Endothelial cell of umbilical vein (primary cell): ENCODE measurements at regions not wholly inside any gene's neighbourhood (a gene's known extent, or its start where the extent isn't known, plus 50 kb on each side); places are given as distances from the start of the nearest gene placed in this dataset.

Experiments used
- BruUV-seq: library from RNA; stranded (reverse); fragments of 400-500 nt; replicated peaks from 2 replicates; lab custom pipeline; 2021; lab: Mats Ljungman, UMichigan
- CTCF ChIA-PET: fragments of 300-600, 350-600 bp; sonication (Branson Sonifier 250); formaldehyde crosslinking; loops from one replicate; lab custom pipeline; 2021; ENCODE audit warnings: antibody characterized with exemption, inconsistent platforms; lab: Charles Lee
- POLR2A ChIA-PET: fragments of 300-600, 350-600 bp; sonication (Branson Sonifier 250); formaldehyde crosslinking; loops from one replicate; lab custom pipeline; 2021; ENCODE audit warnings: antibody characterized with exemption, inconsistent platforms; lab: Charles Lee
- DNase-seq: peaks from one replicate; pipeline ENCODE4 v3.0.0-alpha.2; 2011; ENCODE audit warnings: low read depth, low spot score
- FAIRE-seq: peaks from 2 replicates; lab custom pipeline; 2011; peaks lifted over from hg19 to GRCh38; lab: Jason Lieb, UNC
- H2AFZ ChIP-seq: 2 replicates; pipeline ENCODE4 v1.6.0; 2012; ENCODE audit warnings: low read depth, low read length, control low read depth, inconsistent platforms
- H3K27ac ChIP-seq: 2 replicates; pipeline ENCODE4 v1.5.1; 2011; ENCODE audit warnings: low read depth, mild to moderate bottlenecking, control low read depth, low read length, moderate library complexity; ENCODE audit not compliant: insufficient read depth
- H3K27me3 ChIP-seq, 2 experiments: 2 replicates each; pipeline versions ENCODE4 v1.6.0 to v1.6.1; 2011; ENCODE audit warnings: low read length in 2 of 2, mixed read lengths in 1 of 2; ENCODE audit not compliant: control insufficient read depth in 2 of 2, insufficient read depth in 2 of 2
- H3K36me3 ChIP-seq, 2 experiments: 2 replicates in 1 of 2; 3 replicates in 1 of 2; pipeline ENCODE4 v1.5.1; 2011; ENCODE audit warnings: low read length in 2 of 2, mild to moderate bottlenecking in 1 of 2, moderate library complexity in 1 of 2; ENCODE audit not compliant: control insufficient read depth in 2 of 2, insufficient read depth in 2 of 2; ENCODE audit errors: extremely low read depth in 1 of 2
- H3K4me1 ChIP-seq: 3 replicates; pipeline ENCODE4 v1.5.1; 2011; ENCODE audit warnings: mild to moderate bottlenecking, low read length; ENCODE audit not compliant: control insufficient read depth, insufficient read depth; ENCODE audit errors: extremely low read depth
- H3K4me2 ChIP-seq: 2 replicates; pipeline ENCODE4 v1.6.1; 2011; ENCODE audit warnings: low read length, control low read depth, mixed read lengths; ENCODE audit not compliant: insufficient read depth
- H3K4me3 ChIP-seq, 3 experiments: fragments of 200-600 bp in 1 of 3; sonication (generic), shearing (Covaris generic) in 1 of 3; replicated peaks in 1 of 3; 2 replicates each; pipeline ENCODE4 v1.5.1; 2011 to 2016; ENCODE audit warnings: control low read depth in 3 of 3, low read length in 3 of 3, mild to moderate bottlenecking in 2 of 3, inconsistent platforms in 1 of 3, low read depth in 1 of 3, moderate library complexity in 1 of 3; ENCODE audit not compliant: insufficient read depth in 1 of 3
- H3K79me2 ChIP-seq: 2 replicates; pipeline ENCODE4 v1.6.0; 2012; ENCODE audit warnings: low read length, inconsistent platforms; ENCODE audit not compliant: control insufficient read depth, insufficient read depth
- H3K9ac ChIP-seq: replicated peaks from 2 replicates; pipeline ENCODE3; 2011; ENCODE audit warnings: low read length, control low read depth; ENCODE audit not compliant: insufficient read depth; ENCODE audit errors: extremely low read depth
- H3K9me1 ChIP-seq: replicated peaks from 3 replicates; pipeline ENCODE4 v1.6.0; 2011; ENCODE audit warnings: mild to moderate bottlenecking, low read length; ENCODE audit not compliant: control insufficient read depth, insufficient read depth; ENCODE audit errors: extremely low read depth
- H3K9me3 ChIP-seq: replicated peaks from 2 replicates; pipeline ENCODE4 v1.5.1; 2012; ENCODE audit warnings: low read length, inconsistent platforms; ENCODE audit not compliant: control insufficient read depth, insufficient read depth
- H4K20me1 ChIP-seq: replicated peaks from 2 replicates; pipeline ENCODE3; 2011; ENCODE audit warnings: mild to moderate bottlenecking, low read length; ENCODE audit not compliant: control insufficient read depth, insufficient read depth; ENCODE audit errors: extremely low read depth
- EZH2 ChIP-seq: IDR thresholded peaks from 2 replicates; pipeline ENCODE4 v1.6.1; 2012; ENCODE audit warnings: borderline replicate concordance, low read depth, mild to moderate bottlenecking, moderate library complexity, low read length, inconsistent platforms; ENCODE audit not compliant: severe bottlenecking
- FOS ChIP-seq: IDR thresholded peaks from 2 replicates; pipeline ENCODE4 v1.6.1; 2011; ENCODE audit warnings: mild to moderate bottlenecking, low read length, moderate library complexity, borderline replicate concordance; ENCODE audit not compliant: insufficient read depth
- GATA2 ChIP-seq: IDR thresholded peaks from 2 replicates; pipeline ENCODE4 v1.7.0; 2011; ENCODE audit warnings: low read depth, mild to moderate bottlenecking, moderate library complexity, mixed read lengths, low read length; ENCODE audit not compliant: insufficient read length, insufficient read depth
- JUN ChIP-seq: IDR thresholded peaks from 2 replicates; pipeline ENCODE4 v1.6.1; 2011; ENCODE audit warnings: borderline replicate concordance, low read depth; ENCODE audit not compliant: insufficient read length, insufficient read depth
- MYC ChIP-seq: IDR thresholded peaks from one replicate; pipeline ENCODE4 v1.6.1; 2011; ENCODE audit warnings: mild to moderate bottlenecking, low read depth, low read length
- POLR2A ChIP-seq: IDR thresholded peaks from 2 replicates; pipeline ENCODE4 v1.6.1; 2012; ENCODE audit warnings: low read depth, mild to moderate bottlenecking, control low read depth, low read length
- POLR2AphosphoS5 ChIP-seq: IDR thresholded peaks from 2 replicates; pipeline ENCODE4 v1.6.1; 2012; ENCODE audit warnings: low read depth, mild to moderate bottlenecking, control low read depth, low read length, moderate library complexity; ENCODE audit not compliant: insufficient read depth
- dilution Hi-C: fragments of 300-500 bp; cut with MboI; formaldehyde crosslinking; loops from one replicate; pipeline ENCODE4 v1.15.0; 2019; ENCODE audit warnings: low sequenced_read_pairs; ENCODE audit not compliant: extremely low pct_ligation_motif_present
- intact Hi-C: fragments of 100-400 bp; cut with micrococcal nuclease; formaldehyde crosslinking; loops from one replicate; pipeline ENCODE4 v1.10.0; 2022
- TF ChIP-seq, protein P1 (sequence below): IDR thresholded peaks from 2 replicates; pipeline ENCODE4 v1.6.1; 2011; ENCODE audit not compliant: insufficient read depth, insufficient read length
- TF ChIP-seq, protein P2 (sequence below), 2 donors: IDR thresholded peaks; 1 replicate in 1 of 2; 2 replicates in 1 of 2; pipeline ENCODE4 v1.5.1; 2011; ENCODE audit warnings: low read length in 2 of 2, mild to moderate bottlenecking in 2 of 2, moderate library complexity in 2 of 2, control low read depth in 1 of 2, inconsistent platforms in 1 of 2, low read depth in 1 of 2; ENCODE audit not compliant: insufficient read depth in 1 of 2; ENCODE audit errors: extremely low read depth in 1 of 2

DNA sequence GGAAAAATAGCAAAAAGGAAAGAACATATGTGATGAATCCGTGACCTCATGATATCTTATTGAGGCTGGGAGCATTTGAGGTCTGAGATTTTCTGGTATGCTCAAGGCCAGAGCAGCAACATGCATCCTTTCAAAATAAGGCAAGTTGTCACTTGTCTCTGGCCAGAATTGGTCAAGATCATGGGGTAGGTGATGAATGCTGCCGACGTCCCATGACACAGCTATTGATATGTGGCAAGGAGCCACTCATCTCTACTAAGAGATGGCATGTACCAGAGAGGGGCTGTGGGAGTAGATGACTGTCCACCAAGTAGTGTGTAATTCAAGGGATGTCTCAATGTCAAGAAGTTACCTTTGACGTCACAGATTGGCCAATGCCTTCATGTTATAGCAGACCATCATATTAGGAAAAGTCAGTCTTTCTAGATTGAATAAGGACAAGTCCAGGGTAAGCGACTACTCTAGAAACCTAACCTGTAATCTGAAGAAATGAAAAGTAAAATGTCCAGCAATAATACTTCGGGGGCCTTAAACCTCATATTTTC, 527.4 kb downstream of the BMP2 start:
- H3K79me2 ChIP-seq, result no peaks in the 10 kb centered on the region
- no peaks in the 10 kb centered on the region for H3K27me3 ChIP-seq
- intact Hi-C loops (no loop called here), dilution Hi-C loops (no loop called here)
- H4K20me1 ChIP-seq, result no peaks in the 10 kb centered on the region
- no peak for TF ChIP-seq FOS
- TF ChIP-seq, protein P1, sequence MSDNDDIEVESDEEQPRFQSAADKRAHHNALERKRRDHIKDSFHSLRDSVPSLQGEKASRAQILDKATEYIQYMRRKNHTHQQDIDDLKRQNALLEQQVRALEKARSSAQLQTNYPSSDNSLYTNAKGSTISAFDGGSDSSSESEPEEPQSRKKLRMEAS, result no peak
- no peak for TF ChIP-seq GATA2
- no peak for TF ChIP-seq POLR2AphosphoS5
- no peak for TF ChIP-seq EZH2
- TF ChIP-seq, protein P2, sequence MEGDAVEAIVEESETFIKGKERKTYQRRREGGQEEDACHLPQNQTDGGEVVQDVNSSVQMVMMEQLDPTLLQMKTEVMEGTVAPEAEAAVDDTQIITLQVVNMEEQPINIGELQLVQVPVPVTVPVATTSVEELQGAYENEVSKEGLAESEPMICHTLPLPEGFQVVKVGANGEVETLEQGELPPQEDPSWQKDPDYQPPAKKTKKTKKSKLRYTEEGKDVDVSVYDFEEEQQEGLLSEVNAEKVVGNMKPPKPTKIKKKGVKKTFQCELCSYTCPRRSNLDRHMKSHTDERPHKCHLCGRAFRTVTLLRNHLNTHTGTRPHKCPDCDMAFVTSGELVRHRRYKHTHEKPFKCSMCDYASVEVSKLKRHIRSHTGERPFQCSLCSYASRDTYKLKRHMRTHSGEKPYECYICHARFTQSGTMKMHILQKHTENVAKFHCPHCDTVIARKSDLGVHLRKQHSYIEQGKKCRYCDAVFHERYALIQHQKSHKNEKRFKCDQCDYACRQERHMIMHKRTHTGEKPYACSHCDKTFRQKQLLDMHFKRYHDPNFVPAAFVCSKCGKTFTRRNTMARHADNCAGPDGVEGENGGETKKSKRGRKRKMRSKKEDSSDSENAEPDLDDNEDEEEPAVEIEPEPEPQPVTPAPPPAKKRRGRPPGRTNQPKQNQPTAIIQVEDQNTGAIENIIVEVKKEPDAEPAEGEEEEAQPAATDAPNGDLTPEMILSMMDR (IDR thresholded peaks at IDR 0.05; ENCODE audit: extremely low read depth in 1 of 2, insufficient read depth in 1 of 2, low read depth in 1 of 2, low read length in 2 of 2), result no peak
- no peak for TF ChIP-seq POLR2A
- TF ChIP-seq JUN, result no peak
- no peak for TF ChIP-seq MYC
- BruUV-seq, result no TSS peak
- no peak overlapping the region for H3K9ac ChIP-seq
- H3K27ac ChIP-seq, result no peak overlapping the region
- ChIA-PET CTCF (interaction anchor here (2.3 kb wide), 1 partner anchor 9 kb away, joined by 9 read pairs; no protein-coding TSS in a partner anchor), POLR2A (no interaction called here)
- no peaks in the 10 kb centered on the region for H3K9me3 ChIP-seq
- no peak overlapping the region for H2AFZ ChIP-seq
- DNase-seq, result no peak
- no peak overlapping the region for H3K4me2 ChIP-seq
- no peak for FAIRE-seq
- H3K4me3 ChIP-seq, result no peak overlapping the region
- no peaks in the 10 kb centered on the region for H3K36me3 ChIP-seq
- H3K9me1 ChIP-seq, result no peaks in the 10 kb centered on the region
- no peaks in the 10 kb centered on the region for H3K4me1 ChIP-seq
